GM12878 (cell line): ENCODE measurements at regions not wholly inside any gene's neighbourhood (a gene's known extent, or its start where the extent isn't known, plus 50 kb on each side); places are given as distances from the start of the nearest gene placed in this dataset.

ENCODE experiments used
- ATAC-seq: fragments of 200-7000 bp; cut with Tn5 transposase; 3 replicates; pipeline ENCODE4 v1.9.1; 2020; ENCODE audit warnings: mild to moderate bottlenecking, moderate library complexity
- BruUV-seq: library from RNA; stranded (reverse); fragments of 400-500 nt; replicated peaks from 2 replicates; lab custom pipeline; 2021; lab: Mats Ljungman, UMichigan
- CTCF ChIA-PET: fragments of 300-600 bp; sonication (Branson Sonifier 250); formaldehyde crosslinking; extraction: SDS; loops from one replicate; lab custom pipeline; 2021; ENCODE audit warnings: inconsistent platforms; lab: Yijun Ruan, JAX
- POLR2A ChIA-PET: fragments of 350-600 bp; formaldehyde crosslinking; extraction: SDS; loops from one replicate; lab custom pipeline; 2021; ENCODE audit warnings: inconsistent platforms; lab: Charles Lee
- RAD21 ChIA-PET: fragments of 300-600 bp; sonication (Branson Sonifier 250); formaldehyde crosslinking; loops from one replicate; lab custom pipeline; 2023; ENCODE audit warnings: antibody characterized with exemption; ENCODE audit not compliant: unreplicated experiment; lab: Charles Lee
- SMC1A ChIA-PET: fragments of 300-600 bp; sonication (Branson Sonifier 250); formaldehyde crosslinking; loops from one replicate; lab custom pipeline; 2023; ENCODE audit not compliant: unreplicated experiment, uncharacterized antibody; lab: Charles Lee
- DNase-seq: peaks from one replicate; pipeline ENCODE4 v3.0.0-alpha.2; 2011; ENCODE audit warnings: low read depth, low spot score
- FAIRE-seq: peaks from 3 replicates; lab custom pipeline; 2011; peaks lifted over from hg19 to GRCh38; lab: Jason Lieb, UNC
- H2AFZ ChIP-seq: 2 replicates; pipeline ENCODE4 v1.6.0; 2011; ENCODE audit warnings: low read depth, low read length, control low read depth; ENCODE audit not compliant: control insufficient read depth
- H3K27ac ChIP-seq: 2 replicates; pipeline ENCODE4 v1.5.1; 2011; ENCODE audit warnings: control low read depth; ENCODE audit not compliant: control insufficient read depth, insufficient read depth
- H3K27me3 ChIP-seq, 2 experiments: replicated peaks in 1 of 2; 2 replicates each; pipeline versions ENCODE4 v1.6.0 to v1.6.1; 2011; ENCODE audit warnings: low read length in 1 of 2; ENCODE audit not compliant: control insufficient read depth in 2 of 2, insufficient read depth in 2 of 2
- H3K36me3 ChIP-seq, 2 experiments: 2 replicates each; pipeline ENCODE4 v1.5.1; 2011; ENCODE audit warnings: low read length in 1 of 2; ENCODE audit not compliant: control insufficient read depth in 2 of 2, insufficient read depth in 2 of 2
- H3K4me1 ChIP-seq: 2 replicates; pipeline ENCODE4 v1.6.1; 2011; ENCODE audit warnings: mild to moderate bottlenecking, low read length, moderate library complexity, mixed read lengths; ENCODE audit not compliant: control insufficient read depth, insufficient read depth
- H3K4me2 ChIP-seq: 2 replicates; pipeline ENCODE4 v1.6.0; 2011; ENCODE audit warnings: control low read depth; ENCODE audit not compliant: control insufficient read depth, insufficient read depth
- H3K4me3 ChIP-seq: fragments of 200-600 bp; sonication (generic); 2 replicates; pipeline ENCODE4 v1.5.1; 2016
- H3K79me2 ChIP-seq: 2 replicates; pipeline ENCODE4 v1.6.0; 2011; ENCODE audit warnings: low read length; ENCODE audit not compliant: control insufficient read depth, insufficient read depth
- H3K9ac ChIP-seq: 2 replicates; pipeline ENCODE4 v1.8.0; 2011; ENCODE audit warnings: low read length, control low read depth, mixed read lengths; ENCODE audit not compliant: control insufficient read depth, insufficient read depth
- H3K9me3 ChIP-seq: replicated peaks from 3 replicates; pipeline ENCODE4 v1.5.1; 2011; ENCODE audit warnings: mild to moderate bottlenecking, low read length; ENCODE audit not compliant: control insufficient read depth, insufficient read depth
- H4K20me1 ChIP-seq: 2 replicates; pipeline ENCODE4 v1.6.0; 2011; ENCODE audit not compliant: control insufficient read depth, insufficient read depth
- BRCA1 ChIP-seq: IDR thresholded peaks from 2 replicates; pipeline ENCODE4 v1.6.1; 2011; ENCODE audit warnings: low read depth, low read length, improper control_type of control experiment
- FOS ChIP-seq: IDR thresholded peaks from 3 replicates; pipeline ENCODE4 v1.6.1; 2011; ENCODE audit warnings: borderline replicate concordance; ENCODE audit not compliant: insufficient read length; ENCODE audit errors: extremely low read depth
- HDAC6 ChIP-seq: fragments of 200-600 bp; sonication (generic); IDR thresholded peaks from one replicate; pipeline ENCODE4 v1.8.0; 2017; ENCODE audit warnings: antibody characterized with exemption; ENCODE audit not compliant: unreplicated experiment
- MAX ChIP-seq: IDR thresholded peaks from 2 replicates; pipeline ENCODE4 v1.6.1; 2012; ENCODE audit warnings: low read depth, low read length, improper control_type of control experiment
- NFXL1 ChIP-seq: fragments of 450-650 bp; IDR thresholded peaks from 2 replicates; pipeline ENCODE4 v1.6.1; 2017; ENCODE audit warnings: antibody characterized with exemption, mild to moderate bottlenecking, borderline replicate concordance
- RAD21 ChIP-seq: IDR thresholded peaks from 2 replicates; pipeline ENCODE4 v1.6.1; 2011; ENCODE audit warnings: mild to moderate bottlenecking, low read depth, low read length, moderate library complexity; ENCODE audit not compliant: insufficient read depth
- SIN3A ChIP-seq: IDR thresholded peaks from 2 replicates; pipeline ENCODE4 v1.6.1; 2012; ENCODE audit warnings: low read depth, low read length, improper control_type of control experiment
- TCF12 ChIP-seq: IDR thresholded peaks from 2 replicates; pipeline ENCODE4 v1.6.1; 2011; ENCODE audit warnings: low read depth, mild to moderate bottlenecking, low read length
- ZBED1 ChIP-seq: IDR thresholded peaks from 2 replicates; pipeline ENCODE4 v1.6.1; 2016; ENCODE audit warnings: borderline replicate concordance
- WGBS: methylation state at CpG from one replicate; pipeline ENCODE4 v1.1.6; 2016; ENCODE audit warnings: low lambda C conversion rate; ENCODE audit not compliant: insufficient replicate concordance, insufficient coverage; ENCODE audit errors: missing lambda C conversion rate; 5-methylcytosine and 5-hydroxymethylcytosine counted together
- in situ Hi-C: fragments of 300-500 bp; cut with MboI; formaldehyde crosslinking; loops from 9 replicates; pipeline ENCODE4 v1.14.3; 2018; ENCODE audit warnings: mixed read lengths
- intact Hi-C: fragments of 100-400 bp; cut with micrococcal nuclease; formaldehyde crosslinking; loops from one replicate; pipeline ENCODE4 v1.14.2; 2022; ENCODE audit not compliant: unreplicated experiment

DNA sequence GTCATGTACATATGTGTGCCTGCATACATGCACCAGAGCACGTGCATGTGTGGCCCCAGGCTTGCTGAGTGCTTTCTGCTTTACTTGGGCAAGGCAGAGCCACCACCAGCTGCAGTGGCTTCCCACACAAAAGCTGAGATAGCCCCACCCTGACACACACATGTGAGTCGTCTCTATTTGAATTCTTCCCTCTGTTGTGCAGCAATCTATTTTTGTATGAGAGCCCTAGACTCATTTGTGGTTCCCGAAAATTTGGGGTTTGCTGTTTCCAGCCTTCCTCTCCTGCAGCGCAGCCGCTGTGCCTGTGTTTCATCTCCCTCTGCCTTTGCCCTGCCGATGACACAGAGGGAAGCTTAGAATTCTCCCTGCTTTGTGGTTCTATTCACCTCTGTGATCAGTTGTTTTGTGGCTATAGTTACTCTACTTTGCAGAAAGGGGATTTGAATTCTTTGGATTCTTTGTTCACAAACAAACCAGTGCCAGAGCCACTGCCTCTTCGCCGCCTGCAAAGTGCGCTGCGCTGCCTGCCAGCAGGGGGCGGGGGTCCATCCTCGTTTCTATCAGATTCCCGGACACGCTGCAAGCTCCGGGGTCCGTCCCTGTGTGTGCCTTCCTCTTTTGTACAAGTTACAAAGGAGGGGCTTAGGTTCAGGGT lies 95.8 kb upstream of the DAP start (continued):
- TF ChIP-seq BRCA1 (no peak), FOS (no peak), HDAC6 (no peak)

- Histone ChIP-seq H3K79me2 (no peaks in the 10 kb centered on the region), H3K4me1 (no peaks in the 10 kb centered on the region), H3K27ac (no peak overlapping the region), H4K20me1 (no peaks in the 10 kb centered on the region), H3K4me2 (no peak overlapping the region), H3K9ac (no peak overlapping the region), H3K36me3 (no peaks in the 10 kb centered on the region), H3K4me3 (no peak overlapping the region), H3K27me3 (peaks cover 4 to 6% of the 10 kb centered on the region in 2 experiments; a peak in 3 of 4 replicates), H2AFZ (no peak overlapping the region), H3K9me3 (no peaks in the 10 kb centered on the region)
- 23% methylated on average over 5 of the region's 5 CpGs for WGBS
- TF ChIP-seq NFXL1 (no peak), RAD21 (no peak), TCF12 (no peak), ZBED1 (no peak), MAX (no peak), SIN3A (no peak)
- no peak for DNase-seq
- intact Hi-C loops, result loop anchor here (5.0 kb wide), 1 partner anchor 159 kb away; no protein-coding TSS in a partner anchor
- ChIA-PET CTCF (interaction anchor here (2.4 kb wide), 1 partner anchor 154 kb away, joined by 12 read pairs; no protein-coding TSS in a partner anchor), RAD21 (no interaction called here), POLR2A (no interaction called here), SMC1A (interaction anchor here (0.8 kb wide), 1 partner anchor 154 kb away, joined by 3 read pairs; no protein-coding TSS in a partner anchor)
- no peak for ATAC-seq
- BruUV-seq, result no TSS peak
- no peak for FAIRE-seq
- in situ Hi-C loops, result no loop called here
These were observed 95.0 kb upstream of the DAP start for GRCh38 chr5:10856071-10856470.
